Heart left ventricle (tissue), 13 donors: ENCODE measurements at regions not wholly inside any gene's neighbourhood (a gene's known extent, or its start where the extent isn't known, plus 50 kb on each side); places are given as distances from the start of the nearest gene placed in this dataset.

Source experiments
- POLR2A ChIP-seq, 2 donors: fragments of 450-650 bp; IDR thresholded peaks; one replicate each; pipeline ENCODE4 v1.6.1; 2017; ENCODE audit warnings: antibody characterized with exemption in 2 of 2, mild to moderate bottlenecking in 2 of 2, moderate library complexity in 2 of 2
- TF ChIP-seq, protein P1 (sequence below), 12 donors: fragments of 200-600 bp; sonication (generic) in 4 of 12; IDR thresholded peaks; one replicate each; pipeline versions ENCODE4 v1.5.0 to v1.8.0; 2018 to 2022; ENCODE audit warnings: antibody characterized with exemption in 12 of 12, mild to moderate bottlenecking in 5 of 12
- donor health status: ischemic (EF 13 %, LVEDD 7.1; RV severe dilation, severe dysfunction).
- donor health status: DM: no; HTN: yes; CAD: no.
- donor health status: DM: no; HTN: no; CAD: no.
- donor health status: ischemic (EF 25% LVEDD 6.9; RV normal size, moderate dysfunction).
- donor health status: ischemic (EF 25% LVEDD 5.7; RV mildly dilated, moderate dysfunction).
- donor health status: ischemic (EF 35%, LVEDD 5.7; RV mildly dilated, moderate dysfunction).
- donor health status: nonischemic (EF 11% LVEDD 7.7; RV severe dilation, severe dysfunction).
- donor health status: DM: yes; HTN: yes; CAD: no.
- donor health status: PGD.
- donor health status: ischemic (EF 29% LVEDD 5.4; RV normal size, mild dysfunction).
- donor health status: nonischemic (EF 23%, LVEDD 6.1; RV moderate dilation, normal function).

- TF ChIP-seq POLR2A (IDR thresholded peaks at IDR 0.05) = no peak
- TF ChIP-seq, protein P1, sequence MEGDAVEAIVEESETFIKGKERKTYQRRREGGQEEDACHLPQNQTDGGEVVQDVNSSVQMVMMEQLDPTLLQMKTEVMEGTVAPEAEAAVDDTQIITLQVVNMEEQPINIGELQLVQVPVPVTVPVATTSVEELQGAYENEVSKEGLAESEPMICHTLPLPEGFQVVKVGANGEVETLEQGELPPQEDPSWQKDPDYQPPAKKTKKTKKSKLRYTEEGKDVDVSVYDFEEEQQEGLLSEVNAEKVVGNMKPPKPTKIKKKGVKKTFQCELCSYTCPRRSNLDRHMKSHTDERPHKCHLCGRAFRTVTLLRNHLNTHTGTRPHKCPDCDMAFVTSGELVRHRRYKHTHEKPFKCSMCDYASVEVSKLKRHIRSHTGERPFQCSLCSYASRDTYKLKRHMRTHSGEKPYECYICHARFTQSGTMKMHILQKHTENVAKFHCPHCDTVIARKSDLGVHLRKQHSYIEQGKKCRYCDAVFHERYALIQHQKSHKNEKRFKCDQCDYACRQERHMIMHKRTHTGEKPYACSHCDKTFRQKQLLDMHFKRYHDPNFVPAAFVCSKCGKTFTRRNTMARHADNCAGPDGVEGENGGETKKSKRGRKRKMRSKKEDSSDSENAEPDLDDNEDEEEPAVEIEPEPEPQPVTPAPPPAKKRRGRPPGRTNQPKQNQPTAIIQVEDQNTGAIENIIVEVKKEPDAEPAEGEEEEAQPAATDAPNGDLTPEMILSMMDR (IDR thresholded peaks at IDR 0.05) = no peak
Observed at GRCh38 chr15:75121491-75121890, 80.2 kb upstream of the C15orf39 start.
